RPMI8226 (cell line): ENCODE measurements at regions not wholly inside any gene's neighbourhood (a gene's known extent, or its start where the extent isn't known, plus 50 kb on each side); places are given as distances from the start of the nearest gene placed in this dataset.
"Not testable (repeated sequence)": the region's sequence is repeated elsewhere in the genome, so short reads cannot be mapped to it uniquely, and the experiment has no call there.

Source experiments
- DNase-seq: peaks from one replicate; pipeline ENCODE4 v3.0.0-alpha.2; 2015

DNA sequence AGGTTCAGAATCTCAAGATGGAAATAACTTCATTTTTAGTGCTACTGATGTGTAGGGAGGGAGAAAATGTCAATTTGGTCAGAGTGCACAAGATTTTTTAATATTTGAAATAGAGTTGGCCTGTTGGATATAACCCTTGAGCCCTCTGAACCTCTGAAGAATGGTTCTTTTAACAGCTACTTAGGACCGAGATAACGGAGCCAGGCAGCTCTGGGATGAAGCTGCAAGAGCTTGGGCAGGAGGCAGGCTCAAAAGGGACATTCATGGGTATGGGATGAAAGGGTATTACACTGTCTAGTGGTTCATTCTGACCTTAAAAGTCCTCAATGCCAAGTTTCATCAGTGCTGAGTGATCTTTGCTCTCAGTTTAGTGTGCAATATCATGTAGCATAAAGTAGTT, 111.4 kb upstream of the CPHXL start:
- no peak for DNase-seq

DNA sequence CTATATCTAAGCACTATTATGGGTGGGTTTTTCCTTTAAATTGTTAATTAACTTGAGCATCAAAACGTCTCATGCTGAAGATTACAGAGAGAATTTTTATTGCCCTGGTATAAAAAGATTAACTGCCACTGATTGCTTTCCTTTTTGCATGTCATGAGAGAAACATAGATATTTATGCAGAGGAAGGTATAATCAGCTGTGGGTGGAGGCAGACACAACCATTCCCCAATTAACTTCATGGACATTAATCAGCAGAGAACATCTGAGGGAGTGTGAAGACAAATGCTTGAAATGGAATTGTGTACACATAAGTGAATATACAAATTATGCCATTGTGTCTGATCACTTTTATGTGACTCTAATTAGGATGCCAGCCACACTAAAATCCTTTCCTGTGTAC, 115.2 kb upstream of the CPHXL start:
- DNase-seq, result no peak

DNA sequence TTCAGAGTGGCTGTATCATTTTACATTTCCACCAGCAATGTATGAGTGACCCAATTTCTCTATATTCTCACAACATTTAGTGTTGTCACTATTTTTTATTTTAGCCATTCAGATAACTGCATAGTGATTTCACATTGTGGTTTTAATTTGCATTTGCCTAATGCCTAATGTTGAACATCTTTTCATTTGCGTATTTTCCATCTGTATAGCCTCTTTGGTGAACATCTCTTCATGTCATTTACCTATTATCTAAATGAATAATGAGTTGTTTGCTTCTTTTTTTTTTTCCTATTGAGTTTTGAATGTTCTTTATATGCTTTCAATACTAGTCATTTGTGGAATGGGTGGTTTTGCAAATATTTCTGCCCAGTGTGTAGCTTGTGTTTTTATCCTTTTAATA, 120.9 kb upstream of the CPHXL start:
- DNase-seq, result no peak

DNA sequence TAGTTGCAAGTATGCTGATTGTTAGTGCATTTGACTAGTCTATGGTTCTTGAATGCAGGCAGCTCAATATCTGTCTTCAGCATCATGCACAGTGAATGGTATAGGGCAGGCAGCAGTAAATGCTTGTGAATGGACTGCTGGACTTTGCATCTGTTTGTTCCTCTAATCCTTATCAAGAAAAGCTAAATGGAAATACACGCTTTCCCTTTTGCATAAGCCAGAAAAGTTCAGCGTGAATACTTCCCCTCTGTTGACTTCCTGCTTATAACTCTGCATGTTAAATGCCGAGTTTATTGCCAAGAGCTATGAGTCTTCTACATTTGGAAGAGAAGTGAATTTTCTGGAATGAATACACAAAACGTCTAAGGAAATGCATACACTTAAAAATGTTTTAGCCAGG, 127.9 kb upstream of the CPHXL start:
- no peak for DNase-seq

DNA sequence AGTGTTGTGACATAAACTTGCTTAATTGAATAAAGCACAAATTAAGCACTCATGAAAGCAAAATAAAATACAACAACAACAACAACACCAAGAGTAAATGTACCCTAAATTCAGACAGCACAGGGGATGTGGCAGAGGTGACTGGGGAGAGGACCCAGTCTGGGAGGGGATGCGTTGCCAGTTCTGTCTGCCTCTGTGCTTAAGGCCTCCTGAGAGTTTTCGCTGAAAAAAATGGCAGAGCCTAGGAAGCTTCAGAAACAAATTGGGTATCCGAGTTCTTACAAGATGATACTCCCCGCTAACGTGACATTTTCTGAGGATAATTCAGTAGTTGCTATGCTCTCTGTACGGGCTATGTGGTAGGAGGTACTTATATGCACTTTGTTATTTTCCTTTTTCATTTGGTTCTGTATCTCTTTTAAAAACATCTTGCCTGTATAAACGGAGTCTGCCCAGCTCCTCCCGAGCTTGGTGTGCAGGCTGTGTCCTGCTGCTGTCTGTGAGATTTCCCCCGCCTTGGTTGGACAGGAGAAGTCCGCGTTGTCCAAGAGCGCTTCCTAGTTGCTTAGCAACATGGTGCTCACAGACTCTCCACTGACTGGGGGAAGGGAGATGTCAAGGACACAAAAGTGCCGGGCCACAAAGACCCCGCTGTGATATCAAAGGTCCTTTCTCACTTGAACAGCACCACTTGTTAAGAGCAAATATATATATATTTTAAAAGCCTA, 134.2 kb upstream of the CPHXL start:
- no peak for DNase-seq

DNA sequence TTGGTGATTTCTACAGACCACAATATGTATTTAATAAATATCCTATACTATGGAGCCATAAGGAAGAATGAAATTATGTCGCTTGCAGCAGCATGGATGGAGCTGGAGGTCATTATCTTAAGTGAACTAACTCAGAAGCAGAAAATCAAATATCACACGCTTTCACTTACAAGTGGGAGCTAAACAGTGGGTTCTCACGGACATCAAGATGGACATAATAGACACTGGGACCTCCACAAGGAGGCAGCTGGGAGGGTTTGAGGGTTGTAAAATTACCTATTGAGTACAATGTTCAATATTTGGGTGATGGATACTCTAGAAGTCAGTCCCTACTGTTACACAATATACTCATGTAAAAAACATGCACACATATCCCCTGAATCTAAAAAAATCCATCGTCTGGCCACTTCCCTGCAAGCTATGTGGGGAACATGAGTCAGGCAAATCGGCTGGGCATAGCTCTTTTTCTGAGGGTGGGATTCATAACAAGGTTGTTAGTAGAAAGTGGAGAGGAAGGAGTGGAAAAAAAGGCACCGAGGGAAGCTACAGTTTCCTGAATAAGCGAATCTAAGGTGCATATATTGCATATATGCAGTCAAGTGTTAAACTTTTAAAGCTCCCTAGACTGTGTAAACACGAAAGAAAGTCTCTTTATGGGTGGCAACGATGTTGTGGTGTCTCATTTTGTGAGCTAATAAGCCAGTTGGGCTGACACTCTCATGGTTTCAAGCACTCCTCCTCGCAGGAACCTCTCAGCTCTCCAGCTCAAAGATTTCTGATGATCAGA, 135.2 kb upstream of the CPHXL start:
- DNase-seq, result no peak

DNA sequence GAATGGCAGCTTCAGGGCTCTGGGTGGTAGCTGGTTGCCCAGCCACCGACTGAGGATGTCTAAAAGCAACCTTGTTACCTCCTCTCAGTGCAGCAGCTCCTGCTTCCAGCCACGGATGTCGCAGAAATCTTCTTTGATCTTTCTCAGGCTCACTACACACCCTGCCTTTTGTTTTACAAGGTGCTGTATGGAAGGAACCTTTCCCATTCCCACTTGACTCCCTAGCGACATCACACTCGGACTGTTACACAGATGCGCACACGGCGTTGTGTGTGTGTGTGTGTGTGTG, 135.8 kb upstream of the CPHXL start:
- no peak for DNase-seq

DNA sequence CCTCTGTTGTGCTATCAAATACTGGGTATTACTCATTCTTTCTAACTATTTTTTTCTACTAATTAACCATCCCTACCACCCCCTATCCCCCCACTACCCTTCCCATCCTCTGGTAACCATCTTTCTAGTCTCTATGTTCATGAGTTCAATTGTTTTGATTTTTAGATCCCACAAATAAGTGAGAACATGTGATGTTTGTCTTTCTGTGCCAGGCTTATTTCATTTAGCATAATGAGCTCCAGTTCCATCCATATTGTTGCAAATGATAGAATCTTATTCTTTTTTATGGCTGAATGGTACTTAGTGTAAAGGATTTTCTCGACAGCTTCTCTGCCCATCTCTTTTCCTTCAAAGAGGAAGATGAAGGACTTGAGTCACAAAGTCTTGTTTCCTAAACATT, 138.0 kb upstream of the CPHXL start:
- DNase-seq, result no peak

DNA sequence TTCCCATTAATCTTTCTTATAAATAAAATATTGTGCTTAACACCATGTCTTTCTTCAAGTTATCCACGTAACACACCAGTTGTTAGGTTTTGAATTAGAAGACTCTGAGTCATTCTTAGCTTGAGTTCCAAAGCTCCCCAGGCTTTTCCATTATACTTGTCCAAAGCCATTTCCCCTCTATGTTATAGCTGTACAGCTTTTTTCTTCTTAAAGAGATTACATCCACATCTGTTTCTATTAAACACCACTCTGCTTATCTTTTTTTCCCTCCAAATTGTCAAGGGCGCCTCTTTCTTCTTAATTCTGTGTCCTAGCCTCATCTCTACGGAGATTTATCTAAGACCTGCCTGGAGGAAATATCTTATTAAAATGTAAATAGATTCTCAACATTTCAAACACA, 139.4 kb upstream of the CPHXL start:
- no peak for DNase-seq

DNA sequence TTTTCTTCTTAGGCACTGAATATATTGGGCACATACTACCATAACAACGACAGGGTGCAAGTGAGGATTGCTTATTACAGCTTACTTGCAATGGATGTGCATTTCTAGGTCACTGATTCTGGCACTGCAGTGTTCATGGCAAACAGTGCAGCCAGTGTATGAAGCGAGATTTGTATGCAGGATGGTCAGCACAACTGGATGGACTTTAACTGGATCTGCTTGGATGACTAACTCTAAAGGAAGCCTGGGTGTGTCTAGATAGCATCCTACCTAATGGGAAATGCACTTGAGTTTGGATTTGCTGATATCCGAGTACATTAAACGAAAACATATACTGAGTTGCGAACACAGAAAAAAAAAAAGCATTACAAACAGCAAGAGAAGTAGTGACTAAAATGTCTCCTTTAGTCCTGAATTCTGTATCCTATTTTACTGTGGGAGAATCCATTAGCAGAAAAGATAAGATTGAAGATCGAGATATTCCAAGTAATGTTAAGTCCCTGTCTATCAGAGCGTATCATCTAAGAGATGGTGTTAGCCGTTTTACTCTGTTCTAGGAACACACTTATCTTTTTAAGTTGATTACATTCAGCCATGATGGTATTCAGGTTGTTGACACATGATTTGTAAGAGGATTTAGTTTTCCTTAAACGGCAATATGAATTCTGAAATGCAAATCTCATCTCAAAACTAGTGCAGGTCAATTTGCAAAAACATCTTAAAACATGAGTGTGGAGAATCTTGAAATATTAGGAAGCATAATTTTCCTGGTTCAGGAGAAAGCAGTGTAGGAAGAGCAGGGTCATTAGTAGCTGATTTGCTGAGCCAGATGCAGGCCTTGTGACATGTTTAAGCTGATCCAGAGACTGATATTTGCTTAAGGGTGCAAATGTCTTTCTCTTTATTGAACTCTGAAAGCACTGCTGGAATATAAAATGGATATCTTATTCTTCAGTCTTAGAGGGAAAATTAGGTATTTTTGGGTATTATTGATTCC, 142.6 kb upstream of the CPHXL start:
- no peak for DNase-seq

DNA sequence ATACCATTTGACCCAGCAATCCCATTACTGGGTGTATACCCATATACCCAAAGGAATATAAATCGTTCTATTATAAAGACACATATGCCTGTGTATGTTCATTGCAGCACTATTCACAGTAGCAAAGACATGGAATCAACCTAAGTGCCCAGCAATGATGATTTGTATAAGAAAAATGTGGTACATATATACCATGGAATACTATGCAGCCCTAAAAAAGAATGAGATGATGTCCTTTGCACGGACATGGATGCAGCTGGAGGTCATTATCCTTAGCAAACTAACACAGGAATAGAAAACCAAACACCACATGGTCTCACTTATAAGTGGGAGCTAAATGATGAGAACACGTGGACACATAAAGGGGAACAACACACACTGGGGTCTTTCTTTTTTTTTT, 155.0 kb upstream of the CPHXL start:
- DNase-seq, result not testable (repeated sequence)

DNA sequence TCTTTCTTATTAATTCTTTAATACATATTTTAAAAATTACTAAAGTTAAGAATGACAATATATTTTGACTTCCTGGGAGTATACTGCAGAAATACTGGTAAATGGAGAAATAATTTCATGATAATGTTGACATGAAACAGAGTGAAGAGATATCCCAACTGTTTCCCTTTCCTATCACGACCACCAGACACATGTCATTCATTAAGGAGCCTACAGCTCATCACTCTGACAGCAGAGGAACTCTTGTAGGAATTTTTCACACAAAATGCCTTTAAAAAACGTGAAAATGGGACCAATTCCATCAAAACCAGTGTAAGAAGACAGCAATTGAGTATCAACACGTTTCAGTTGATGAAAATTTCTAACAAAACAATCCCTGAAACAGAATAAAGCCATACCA, 172.9 kb upstream of the CPHXL start:
- no peak for DNase-seq

DNA sequence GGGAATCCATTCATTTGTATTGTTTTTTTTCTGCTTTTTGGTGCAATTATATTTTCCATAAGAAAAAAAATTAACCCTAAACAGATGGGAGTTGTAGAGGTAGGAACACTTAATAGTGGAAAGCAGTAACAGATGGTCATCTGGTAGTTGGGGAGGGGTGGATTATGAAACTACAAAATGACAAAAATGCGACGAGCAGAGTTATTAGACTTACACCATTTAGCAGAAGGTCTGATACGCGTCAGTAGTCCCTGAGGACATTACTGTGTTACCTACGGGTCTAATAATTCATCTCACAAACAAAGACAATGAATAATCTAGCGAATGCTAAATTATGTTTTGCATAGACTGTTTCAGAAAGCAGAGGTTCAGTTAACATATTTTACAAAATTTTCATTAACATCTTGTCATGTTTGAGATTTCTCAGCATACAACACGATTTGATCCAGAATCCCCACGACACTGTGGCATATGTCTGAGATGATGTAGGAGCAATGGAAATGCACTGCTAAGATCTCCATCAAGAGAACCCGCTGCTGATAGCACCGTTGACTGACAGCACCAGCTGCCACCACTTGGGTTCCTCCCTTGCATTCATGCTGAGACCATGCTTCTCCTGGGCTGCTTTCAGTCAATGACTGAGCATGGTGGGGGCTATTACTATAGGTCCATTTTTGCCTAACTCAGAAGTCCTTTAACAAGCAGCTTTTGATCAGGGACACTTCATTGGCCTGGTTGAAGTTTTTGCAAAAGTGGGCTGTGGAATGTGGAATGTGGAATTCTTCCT, 182.2 kb upstream of the CPHXL start:
- DNase-seq, result no peak

DNA sequence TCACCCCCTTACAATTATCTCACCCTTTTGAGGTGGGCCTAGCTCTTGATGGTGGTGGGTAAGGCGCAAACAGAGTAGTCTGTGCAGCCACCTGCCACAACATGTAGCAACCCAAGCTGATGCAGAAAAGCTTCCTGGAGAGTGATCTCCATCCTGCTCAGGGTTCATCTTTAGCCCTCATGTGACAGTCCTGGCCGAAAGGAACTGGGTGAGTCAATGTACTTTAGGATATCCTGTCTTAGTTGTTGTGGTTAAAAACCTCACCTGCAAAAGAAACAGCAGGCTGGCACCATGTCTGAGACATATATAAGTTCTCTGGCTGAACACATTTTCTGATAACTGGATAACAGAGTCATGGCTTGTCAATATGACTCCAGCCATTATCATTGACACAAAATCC, 183.5 kb upstream of the CPHXL start:
- DNase-seq, result no peak

DNA sequence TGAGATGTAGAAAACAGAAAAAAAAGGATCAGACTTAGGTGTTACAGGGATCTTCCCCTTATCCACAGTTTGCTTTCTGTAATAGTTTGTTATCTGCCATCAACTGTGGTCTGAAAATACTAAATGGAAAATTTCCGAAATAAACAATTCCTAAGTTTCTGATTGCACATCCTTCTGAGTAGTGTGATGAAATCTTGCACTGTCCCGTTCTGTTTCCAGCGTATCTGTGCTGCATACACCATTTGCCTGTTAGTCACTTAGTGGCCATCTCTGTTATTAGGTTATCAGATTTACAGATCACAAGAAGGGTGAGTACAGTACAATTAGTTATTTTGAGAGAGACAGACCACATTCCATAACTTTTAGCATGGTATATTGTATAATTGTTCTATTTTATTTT, 185.6 kb upstream of the CPHXL start:
- no peak for DNase-seq

DNA sequence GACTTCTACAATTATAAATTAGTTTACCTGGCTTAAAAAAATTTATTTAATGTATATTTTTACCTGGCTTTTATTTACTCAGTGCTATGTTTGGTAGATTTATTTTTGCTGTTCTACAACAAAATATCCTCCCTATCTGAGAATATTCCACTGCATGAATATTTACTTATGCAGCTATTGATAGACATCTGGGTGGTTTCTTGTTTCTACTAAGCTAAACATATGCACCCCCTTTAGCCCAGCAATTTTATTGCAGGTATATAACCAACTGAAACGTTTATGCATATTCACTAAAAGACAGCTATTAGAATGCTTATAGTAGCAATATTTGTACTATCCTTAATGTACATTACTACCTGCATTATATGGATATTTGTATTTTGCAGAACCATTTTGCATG, 187.7 kb upstream of the CPHXL start:
- no peak for DNase-seq

DNA sequence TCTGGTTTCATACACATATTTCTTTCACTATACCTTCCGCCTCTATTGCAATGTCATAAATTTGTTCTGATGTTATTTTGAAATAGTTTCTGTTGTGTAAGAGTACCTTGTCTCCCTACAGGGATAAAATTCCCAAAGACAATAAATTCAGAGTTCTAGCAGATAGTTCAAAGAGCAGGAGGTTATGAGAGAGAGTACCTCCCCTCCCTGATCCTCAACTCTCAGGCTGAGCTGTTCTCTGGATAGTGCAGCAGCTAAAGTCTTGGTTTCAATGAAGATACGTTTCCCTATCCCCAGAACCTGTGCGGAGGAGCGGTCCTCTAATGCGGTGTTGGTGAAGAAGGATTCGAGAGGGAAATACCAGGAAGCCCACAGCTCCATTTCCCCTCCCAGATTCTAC, 190.2 kb upstream of the CPHXL start:
- DNase-seq, result no peak

DNA sequence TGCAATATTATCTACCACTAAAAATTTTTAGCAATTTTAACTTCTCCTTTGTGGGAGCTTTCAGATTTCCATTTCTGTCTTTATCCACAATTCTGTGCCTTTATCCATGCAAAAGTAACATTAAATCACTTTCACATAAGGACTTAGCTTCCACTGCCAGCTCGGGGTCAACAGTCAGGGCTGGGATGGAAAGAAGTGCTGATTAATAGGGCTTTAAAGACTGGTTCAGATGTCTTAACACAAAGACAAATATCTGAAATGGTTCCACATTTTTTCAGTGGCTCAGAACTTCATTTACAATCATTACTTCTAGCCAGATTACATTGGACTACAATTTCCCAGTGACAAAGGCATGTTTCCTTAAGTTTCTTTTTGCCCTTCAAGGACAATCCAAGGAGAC, 191.8 kb upstream of the CPHXL start:
- no peak for DNase-seq

DNA sequence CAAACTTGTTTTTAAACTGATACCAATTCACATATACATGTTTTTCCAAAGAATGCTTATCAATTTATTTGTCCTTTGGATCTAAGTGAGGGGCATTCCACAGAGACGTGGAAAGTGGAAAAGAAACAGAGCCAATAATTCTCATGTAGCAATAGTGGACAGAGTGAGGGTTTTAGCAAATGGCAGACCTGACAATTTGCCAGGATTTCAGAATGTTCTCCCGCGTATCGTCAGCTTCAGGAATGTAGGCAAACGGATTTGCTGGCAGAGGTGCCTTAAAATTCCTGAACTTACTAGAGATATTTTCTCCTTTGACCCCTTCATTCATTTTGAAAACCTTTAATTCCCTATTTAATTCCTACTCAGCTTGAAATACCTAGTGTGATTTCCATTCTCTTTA, 193.4 kb upstream of the CPHXL start:
- DNase-seq, result no peak

DNA sequence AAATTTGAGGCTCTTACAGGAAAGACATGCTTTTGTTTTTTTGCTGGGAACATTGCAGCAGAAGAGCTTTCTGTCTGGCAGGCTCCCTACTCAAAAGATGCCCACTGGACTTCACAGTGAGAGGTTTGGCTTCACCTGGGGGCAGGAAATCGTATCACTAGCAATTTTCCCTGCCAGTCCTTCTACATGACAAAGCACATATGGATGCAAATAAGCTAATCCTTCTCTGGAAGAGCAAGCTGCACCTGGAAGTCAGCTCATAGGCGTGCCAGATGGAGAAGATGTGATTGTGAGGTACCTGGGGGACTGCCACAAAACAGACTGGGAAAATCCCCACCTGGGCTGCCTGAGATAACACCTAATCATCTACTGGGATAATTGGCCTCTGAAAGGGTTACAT, 195.0 kb upstream of the CPHXL start:
- no peak for DNase-seq

DNA sequence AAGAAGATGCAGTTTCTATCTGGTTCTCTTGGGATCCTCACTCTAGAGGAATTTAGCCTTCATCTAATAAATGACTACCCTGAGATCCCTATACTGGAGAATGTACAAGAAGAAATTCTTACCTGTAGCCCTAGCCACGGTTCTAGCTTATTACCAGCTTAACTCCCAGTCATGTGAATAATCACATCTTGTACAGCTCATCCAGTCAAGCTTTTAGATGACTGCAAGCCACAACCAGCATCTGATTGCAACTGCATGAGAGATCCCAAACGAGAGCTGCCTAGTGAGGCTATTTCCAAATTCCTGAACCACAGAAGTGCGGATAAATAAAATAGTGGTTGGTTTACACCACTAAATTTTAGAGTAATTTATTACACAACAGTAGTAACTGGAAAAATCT, 196.0 kb upstream of the CPHXL start:
- no peak for DNase-seq

DNA sequence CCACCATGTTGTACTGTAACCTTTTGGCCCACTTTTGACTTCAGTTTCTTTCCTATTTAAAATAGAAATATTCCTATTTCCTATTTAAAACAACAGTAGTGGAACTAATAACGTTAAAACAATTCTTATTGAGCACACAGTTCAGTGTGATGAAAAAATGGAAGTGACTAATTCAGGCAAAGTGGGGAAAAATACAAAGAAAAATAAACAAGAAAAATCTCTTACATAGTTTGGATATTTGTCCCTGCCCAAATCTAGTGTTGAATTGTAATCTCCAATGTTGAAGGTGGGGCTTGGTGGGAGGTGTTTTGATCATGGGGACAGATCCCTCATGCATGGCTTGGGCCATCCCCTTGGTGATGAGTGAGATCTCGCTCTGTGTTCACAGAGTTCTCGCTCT, 198.1 kb upstream of the CPHXL start:
- no peak for DNase-seq

DNA sequence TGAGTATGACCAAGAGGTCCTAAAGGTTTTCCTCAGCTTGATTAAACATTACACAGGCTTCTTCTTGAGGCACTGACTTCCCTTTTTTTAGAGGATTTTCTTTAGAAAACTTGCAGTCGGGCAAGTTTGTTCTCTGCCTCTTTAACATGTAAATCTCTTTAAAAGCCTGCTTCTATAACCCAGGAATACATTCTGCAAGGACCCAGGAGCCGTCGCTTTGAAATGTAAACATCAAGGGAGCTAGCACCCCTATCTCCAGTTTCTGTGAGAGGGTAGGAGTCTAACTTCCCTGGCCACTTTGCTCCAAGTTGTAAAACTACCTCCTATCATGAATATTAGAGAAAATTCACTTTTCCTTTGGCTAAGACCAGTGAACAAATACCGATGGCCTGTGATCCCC, 201.5 kb upstream of the CPHXL start:
- DNase-seq, result no peak
